Epithelial cell of prostate (primary cell): ENCODE measurements at regions not wholly inside any gene's neighbourhood (a gene's known extent, or its start where the extent isn't known, plus 50 kb on each side); places are given as distances from the start of the nearest gene placed in this dataset.

ENCODE experiments used
- DNase-seq: peaks from one replicate; pipeline ENCODE4 v3.0.0-alpha.2; 2011; ENCODE audit warnings: low read depth, low spot score
- H3K27ac ChIP-seq: fragments of 450-650 bp; 2 replicates; pipeline ENCODE4 v1.5.1; 2017; ENCODE audit warnings: mild to moderate bottlenecking

DNA sequence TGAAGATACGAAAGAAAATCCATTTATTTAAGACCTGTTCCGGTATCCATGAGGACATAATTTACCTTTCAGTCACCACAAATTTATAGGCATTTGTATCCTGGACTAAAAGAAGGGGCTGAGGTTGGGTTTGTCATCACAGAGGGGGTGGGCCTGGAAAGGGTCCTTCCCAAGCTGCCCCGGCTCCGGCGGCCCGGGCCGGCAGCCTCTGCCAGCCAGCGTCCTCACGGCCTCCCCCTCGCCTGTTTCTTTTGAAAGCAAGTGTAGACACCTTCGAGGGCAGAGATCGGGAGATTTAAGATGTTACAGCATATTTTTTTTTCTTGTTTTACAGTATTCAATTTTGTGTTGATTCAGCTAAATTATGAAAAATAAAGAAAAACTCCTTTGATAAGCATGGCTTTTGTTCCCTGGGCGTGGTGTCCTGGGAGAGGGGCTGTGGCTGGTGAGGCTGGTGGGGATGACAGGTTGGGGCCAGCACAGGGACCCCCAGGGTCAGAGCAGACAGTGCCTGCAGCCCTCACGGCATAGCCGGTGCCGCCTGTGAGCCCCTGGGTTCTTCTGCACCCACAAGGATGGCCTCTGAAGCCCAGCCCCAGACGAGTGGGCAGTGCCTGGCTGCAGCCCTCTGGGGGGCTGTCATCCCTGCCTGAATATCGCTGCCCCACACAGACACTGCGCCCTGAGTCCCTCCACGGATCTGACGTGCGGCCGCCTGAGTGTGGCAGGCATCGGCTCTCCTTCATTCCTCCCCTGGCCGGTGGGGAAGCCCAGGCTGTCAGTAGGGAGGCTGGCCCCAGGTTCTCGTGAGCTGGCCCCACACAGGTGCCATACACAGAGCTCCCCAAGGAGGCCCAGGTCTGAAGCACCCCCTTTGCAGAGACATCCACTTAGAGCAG lies 1075.9 kb downstream of the BRD1 start:
- no peak overlapping the region for H3K27ac ChIP-seq
- DNase-seq: no peak

DNA sequence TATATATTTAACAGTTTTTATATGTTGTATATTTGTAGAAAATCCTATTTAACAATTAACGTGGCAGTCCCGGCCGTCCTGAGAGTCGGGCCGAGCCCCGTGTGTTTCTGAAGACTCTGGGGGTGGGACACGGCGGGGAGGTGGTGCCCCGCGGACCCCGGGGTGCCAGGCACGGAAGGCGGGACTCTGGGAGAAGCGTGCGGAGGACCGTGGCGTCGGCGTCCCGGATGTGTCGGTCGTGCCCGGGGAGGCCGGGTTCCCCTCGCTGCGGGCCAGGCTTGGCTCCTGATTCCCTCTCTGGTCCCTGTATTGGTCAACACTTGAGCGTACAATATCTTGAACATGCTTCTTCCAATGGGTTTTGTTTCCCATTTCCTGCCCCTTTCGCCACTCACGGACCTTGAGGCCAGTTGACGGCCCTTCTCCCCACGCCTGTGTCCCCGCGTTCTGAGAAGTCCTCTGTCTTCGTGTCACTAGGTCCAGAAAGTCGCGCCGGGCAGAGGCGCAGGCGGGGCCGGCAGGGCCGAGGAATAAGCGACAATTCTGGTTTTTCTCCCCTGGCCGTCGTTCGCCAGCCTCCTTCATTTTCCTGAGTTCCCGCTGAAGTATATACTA lies 1076.7 kb downstream of the BRD1 start:
- no peak for DNase-seq
- no peak overlapping the region for H3K27ac ChIP-seq

DNA sequence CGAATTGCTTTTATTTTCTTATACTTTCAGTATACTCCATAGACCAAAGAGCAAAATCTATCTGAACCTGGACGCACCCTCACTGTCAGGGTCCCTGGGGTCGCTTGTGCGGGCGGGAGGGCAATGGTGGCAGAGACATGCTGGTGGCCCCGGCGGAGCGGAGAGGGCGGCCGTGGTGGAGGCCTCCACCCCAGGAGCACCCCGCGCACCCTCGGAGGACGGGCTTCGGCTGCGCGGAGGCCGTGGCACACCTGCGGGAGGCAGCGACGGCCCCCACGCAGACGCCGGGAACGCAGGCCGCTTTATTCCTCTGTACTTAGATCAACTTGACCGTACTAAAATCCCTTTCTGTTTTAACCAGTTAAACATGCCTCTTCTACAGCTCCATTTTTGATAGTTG lies 1077.4 kb downstream of the BRD1 start:
- H3K27ac ChIP-seq: no peak overlapping the region
- no peak for DNase-seq

DNA sequence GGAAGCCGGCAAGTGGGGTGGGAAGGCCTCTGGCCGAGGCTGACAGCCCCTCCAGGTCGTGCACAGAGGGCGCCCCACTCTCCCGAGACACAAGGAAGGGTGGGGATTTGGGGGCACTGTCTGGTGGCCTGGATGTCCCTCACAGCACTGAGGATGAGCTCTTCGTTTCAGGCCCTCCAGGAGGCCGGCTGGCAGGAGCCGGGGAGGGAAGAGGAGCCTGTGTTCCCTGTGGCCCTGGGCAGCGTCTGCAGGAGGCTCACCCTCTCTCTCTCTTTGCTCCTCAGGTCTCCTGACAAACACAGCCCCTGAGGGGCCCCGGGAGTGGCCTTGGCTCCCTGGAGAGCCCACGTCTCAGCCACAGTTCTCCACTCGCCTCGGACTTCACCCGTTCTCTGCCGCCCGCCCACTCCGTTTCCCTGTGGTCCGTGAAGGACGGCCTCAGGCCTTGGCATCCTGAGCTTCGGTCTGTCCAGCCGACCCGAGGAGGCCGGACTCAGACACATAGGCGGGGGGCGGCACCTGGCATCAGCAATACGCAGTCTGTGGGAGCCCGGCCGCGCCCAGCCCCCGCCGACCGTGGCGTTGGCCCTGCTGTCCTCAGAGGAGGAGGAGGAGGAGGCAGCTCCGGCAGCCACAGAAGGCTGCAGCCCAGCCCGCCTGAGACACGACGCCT lies 1078.0 kb downstream of the BRD1 start:
- H3K27ac ChIP-seq: no peak overlapping the region
- no peak for DNase-seq

DNA sequence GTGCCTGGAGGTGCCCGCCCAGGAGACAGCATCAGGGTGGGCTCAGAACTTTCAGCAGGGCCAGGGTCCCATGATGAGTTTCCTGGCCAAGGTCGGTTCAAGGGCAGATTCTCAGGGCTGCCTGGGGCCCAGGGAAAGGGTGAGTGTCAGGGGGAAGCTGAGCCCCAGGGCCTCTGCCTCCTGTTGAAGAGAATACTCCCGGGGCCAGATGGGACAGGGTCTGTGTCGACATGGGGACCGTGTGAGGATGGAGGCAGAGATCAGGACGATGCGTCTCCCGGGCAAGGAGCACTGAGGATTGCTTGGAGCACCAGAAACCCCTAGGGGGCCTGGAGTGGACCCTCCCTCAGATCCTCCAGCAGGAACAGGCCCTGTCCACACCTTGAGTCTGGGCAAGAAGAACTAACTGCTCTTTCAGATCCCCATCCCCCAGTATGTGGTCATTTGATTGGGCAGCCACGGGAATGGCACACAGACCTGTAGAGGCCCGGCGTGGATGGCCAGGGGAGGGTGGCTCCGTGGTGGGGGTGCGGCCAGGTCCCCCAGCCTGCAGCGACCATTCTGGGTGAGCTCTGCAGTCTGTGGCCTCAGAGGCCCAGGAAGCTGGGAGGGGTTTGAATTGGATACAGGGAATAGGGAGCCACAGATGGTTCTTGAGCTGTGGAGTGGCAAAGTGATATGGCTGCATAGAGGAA lies 1078.7 kb downstream of the BRD1 start:
- no peak for DNase-seq

DNA sequence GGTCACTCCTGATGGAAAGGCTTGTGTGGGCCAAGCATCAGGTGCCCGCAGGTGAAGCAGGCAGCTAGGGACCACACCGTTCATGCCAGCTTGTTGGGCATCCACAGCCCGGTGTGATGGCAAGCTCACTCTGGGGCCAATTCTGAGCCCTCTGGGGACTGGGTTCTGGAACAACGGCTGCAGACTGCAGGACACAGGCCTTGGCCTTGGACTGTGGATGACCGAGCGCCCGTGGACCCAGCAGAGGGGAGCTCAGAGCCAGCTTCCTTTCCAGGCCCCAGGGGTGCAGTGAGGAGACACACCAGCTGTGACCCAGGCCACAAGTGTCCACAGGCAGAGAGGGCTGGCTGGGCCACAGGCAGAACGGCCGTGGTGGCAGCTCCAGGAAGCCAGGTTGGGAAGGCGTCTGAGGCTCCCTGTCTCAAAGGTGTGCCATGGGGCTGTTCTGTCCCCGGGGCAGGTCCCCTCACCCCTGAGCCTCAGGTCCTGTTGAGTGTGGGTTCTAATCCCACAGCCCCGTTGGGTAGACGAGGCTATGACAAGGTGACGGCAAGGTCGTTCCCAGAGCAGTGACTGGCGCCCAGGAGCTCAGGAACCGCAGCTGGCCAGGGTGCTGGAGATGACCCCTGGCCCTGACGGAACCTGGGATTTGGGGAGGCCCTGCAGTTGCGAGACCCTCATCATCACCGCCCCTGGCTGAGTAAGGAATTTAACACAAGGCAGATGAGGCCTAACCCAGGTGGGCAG lies 1079.4 kb downstream of the BRD1 start:
- no peak for DNase-seq

More for the DNA sequence above, 1078.7 kb downstream of the BRD1 start:
- H3K27ac ChIP-seq: no peak overlapping the region

DNA sequence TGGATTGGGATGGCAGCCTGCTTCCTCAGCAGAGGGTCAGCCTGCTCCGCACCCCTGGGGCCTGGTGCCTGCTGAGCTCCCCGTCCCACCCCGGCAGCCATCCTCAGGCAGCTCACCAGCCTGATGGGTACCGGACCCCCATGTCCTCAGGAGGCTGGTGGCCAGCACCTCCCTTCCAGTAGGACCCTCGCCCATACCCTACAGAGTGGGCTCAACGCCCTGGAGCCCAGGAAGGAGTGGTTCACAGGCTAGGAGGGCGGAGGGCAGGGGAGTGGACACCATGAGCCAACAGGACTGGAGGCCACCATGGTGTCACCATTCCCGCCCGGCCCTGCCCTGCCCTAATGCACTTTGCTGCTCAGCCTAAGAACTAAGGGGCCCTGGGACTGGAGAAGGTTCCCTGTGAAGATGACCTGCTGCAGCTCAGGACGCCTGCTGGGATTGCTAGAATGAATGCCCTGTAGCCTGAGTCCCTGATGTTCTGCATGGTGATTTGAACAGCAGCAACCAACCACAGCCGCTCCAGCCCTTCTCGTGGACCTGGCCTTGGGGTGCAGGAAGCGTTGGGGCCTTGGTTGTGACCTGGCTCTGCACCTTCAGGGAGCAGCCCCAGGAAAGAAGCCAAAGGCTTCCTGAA lies 1080.8 kb downstream of the BRD1 start:
- H3K27ac ChIP-seq: no peak overlapping the region
- no peak for DNase-seq

More for the DNA sequence above, 1079.4 kb downstream of the BRD1 start:
- no peak overlapping the region for H3K27ac ChIP-seq

DNA sequence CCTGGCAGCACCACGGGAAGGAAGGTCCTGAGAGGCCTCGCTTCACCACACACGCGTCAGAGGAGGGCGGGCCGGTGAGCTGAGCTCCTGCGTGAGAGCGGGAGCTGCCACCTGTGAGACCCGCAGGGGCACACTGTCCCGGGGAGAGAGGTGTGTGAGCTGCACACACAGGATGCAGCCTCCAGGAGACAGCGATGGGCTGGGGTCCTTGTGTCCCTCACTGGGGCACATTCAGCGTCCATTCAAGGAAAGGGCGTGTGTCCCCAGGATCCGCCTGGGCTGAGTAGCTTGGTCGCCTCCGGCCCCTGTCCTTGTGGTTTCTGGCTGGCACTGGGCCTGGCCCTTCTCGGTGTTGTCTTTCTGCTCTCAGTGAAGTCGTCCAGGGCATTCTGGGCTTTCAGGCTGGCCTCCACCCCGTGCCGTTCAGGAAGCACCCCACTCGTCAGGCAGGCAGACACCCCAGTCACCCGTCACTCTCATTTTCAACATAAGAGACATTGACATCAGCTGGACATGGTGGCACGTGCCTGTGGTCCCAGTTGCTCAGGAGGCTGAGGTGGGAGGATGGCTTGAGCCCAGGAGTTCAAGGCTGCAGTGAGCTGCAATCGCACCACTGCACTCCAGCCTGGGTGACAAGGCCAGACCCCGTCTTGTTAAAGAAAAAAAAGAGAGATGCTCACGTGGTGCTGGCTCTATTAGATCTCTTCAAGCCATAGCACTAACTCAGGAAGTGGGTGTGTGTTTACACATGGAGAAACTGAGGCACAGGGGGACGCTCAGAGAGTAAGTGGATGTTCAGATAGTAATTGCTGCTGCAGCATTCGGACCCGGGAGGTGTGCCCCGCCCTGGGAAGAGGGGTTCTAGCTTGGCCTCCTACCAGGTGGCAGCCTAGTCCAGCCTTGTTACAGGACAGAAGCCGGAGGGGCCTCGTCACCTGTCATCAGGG lies 1081.6 kb downstream of the BRD1 start:
- H3K27ac ChIP-seq: no peak overlapping the region
- DNase-seq: no peak

DNA sequence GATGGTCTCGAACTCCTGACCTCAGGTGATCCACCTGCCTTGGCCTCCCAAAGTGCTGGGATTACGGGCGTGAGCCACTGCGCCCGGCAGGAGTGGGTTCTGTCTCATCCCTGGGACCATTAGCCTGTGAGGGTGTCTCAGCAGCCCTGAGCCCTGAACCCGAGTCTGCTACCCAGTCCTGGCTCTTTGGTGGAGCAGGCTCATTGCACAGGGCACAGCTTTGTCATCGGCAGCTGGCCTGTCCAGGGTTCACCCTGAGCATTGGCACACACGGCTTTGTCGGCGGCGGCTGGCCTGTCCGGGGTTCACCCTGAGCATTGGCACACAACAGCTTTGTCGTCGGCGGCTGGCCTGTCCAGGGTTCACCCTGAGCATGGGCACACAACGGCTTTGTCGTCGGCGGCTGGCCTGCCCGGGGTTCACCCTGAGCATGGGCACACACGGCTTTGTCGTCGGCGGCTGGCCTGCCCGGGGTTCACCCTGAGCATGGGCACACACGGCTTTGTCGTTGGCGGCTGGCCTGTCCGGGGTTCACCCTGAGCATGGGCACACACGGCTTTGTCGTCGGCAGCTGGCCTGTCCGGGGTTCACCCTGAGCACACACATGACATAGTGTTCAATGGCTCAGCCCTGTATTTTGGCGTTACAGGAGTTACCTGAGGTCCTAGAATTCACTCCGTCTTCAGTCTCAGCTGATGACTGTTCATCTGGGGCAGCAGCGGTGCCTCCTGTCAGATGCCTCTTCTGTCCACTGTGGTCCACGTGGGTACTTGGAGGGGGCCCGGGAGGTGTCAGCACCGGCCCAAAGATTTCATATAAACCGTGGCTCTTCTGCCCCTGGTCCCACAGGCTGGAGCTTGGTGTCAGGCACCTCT lies 1082.5 kb downstream of the BRD1 start:
- no peak for DNase-seq

DNA sequence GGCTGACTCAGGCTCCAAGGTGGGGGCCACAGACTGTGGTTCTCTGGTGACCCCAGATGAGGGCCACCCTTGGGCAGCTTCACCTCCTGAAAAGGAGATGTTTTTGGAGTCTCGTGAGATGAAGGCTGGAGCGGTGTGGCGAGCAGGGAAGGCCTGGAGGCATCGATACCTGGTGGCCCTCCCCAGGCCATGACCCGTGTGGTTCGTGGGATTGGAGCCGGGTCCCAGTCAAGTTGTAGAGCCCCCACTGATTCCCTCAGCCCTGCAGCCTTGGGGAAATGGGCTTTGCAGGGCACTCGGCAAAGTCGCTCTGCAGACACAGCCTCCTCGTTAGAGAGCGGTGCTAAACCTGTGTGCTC lies 1083.4 kb downstream of the BRD1 start:
- no peak overlapping the region for H3K27ac ChIP-seq
- DNase-seq: no peak

More for the DNA sequence above, 1082.5 kb downstream of the BRD1 start:
- no peak overlapping the region for H3K27ac ChIP-seq

DNA sequence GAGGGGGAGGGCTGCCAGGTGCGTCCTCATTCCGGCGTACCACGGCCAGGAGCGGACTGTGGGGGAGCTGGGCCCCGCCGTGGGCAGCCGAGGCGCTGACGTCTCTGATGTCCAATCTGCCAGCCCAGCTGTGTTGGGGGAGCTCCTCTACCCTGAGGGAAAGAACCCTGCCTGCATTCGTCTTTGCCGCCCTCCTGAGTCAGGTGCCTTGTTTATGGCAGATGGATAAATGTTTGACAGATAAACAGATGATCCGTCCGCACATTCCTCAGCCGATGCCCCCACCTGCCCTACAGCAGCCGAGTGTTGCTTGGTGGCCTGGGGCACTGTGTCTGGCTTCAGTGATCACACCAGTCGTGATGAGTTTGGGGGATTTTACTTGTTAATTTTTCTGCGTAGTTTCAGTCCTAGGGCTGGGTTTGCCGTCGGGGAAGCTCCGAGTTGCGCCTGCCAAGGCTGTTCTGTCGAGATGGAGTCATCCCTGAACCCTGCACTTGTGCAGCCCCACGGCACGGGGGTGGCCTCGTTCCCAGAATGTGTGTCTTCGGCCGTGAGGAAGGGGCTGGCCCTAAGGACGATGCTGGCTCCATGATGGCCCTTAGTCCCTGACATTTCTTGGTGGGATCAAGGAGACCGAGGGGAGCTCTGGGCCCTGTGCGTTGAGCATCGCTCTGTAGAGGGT lies 1083.9 kb downstream of the BRD1 start:
- no peak for DNase-seq
- no peak overlapping the region for H3K27ac ChIP-seq

DNA sequence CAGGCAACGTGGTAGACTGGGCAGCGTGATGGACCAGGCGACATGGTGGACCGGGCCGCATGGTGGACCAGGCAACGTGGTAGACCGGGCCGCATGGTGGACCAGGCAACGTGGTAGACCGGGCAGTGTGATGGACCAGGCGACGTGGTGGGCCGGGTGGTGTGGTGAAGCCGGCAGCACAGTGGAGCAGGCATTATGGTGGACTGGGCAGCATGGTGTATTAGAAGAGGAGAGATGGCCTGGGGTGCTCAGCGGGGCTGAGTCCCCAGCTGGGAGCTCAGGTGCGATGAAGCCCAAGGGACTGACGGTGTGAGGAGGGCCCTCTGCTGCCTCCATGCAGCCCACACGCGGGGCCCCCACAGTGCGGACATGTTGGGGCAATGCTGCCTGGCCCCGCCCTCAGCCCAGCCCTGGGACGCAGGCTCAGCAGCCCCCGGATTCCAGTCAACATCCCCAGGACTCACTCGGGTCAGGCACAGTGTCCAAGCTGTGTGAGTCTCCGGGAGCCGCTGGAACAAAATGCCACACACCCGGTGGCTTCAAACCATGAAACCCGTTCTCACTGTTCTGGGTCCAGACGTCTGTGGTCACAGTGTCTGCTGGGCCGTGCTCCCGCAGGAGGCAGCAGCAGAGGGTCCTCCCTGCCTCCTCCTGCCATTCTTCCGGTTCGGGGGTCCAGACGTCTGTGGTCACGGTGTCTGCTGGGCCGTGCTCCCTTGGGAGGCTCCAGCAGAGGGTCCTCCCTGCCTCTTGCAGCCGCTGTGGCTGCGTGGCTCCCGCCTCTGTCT lies 1084.9 kb downstream of the BRD1 start:
- no peak overlapping the region for H3K27ac ChIP-seq
- DNase-seq: no peak

DNA sequence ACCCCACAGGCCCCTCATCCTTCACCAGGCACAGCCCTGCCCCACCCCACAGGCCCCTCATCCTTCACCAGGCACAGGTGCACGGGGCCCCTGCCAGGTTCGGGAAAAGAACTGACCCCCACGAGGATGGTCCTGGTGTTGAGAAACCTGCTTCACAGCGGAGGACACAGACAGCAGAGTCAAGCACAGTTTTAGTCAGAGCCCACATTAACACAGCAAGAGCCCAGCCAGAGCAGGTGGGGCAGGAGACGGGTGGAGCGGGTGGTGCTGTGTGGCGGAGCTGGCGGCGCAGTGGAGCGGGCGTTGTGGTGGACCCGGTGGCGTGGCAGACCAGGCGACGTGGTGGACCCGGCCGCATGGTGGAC lies 1085.5 kb downstream of the BRD1 start:
- H3K27ac ChIP-seq: no peak overlapping the region
- no peak for DNase-seq

DNA sequence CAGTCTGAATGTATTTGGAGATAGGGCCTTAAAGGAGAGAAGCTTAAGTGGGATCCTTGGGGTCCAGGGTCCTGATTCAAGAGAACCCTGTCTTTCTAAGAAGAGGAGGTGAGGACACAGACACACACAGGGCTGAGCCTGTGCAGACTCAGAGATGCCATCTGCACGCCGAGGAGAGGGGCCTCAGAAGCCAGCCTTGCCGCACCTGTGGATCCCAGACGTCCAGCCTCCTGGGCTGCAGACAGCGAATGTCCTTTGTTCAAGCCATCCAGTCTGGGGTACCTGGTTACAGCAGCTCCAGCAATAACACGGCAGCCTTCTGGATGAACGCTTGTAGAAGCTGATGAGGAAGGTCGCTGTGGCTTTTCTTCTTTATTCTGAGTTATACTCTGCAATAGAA lies 1086.1 kb downstream of the BRD1 start:
- no peak for DNase-seq
- no peak overlapping the region for H3K27ac ChIP-seq

DNA sequence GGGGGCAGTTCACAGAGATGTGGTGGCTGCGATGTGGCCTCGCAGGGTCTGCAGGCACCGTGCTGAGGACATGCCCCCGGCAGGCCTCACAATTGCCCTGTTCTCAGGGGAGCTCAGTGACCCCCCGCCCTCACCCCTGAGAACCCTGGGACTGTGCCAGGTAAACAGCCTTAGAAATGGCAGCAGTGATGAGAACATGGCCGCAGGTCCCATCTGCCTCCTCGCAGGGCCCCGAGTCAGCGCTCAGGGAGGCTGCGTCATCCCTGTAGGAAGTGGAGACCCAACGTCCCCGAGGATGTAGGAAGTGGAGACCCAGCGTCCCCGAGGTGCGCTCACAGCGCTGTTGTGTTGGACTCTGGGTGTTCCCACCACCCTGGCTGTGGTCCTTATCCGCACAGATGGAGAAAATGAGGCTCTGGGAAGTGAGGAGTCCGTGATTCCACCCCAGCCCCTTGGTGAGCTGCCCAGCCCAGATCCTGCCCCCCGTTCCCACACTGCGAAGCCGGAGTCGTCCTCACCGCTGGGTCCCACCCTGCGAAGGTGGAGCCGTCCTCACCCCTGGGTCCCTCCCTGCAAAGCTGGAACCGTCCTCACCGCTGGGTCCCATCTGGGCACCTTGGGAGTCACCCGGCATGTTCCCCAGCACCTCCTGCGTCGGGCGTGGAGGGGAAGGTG lies 1086.8 kb downstream of the BRD1 start:
- DNase-seq: no peak
- H3K27ac ChIP-seq: no peak overlapping the region
